ENCODE measurements at regions not wholly inside any gene's neighbourhood (a gene's known extent, or its start where the extent isn't known, plus 50 kb on each side); places are given as distances from the start of the nearest gene placed in this dataset.

DNA sequence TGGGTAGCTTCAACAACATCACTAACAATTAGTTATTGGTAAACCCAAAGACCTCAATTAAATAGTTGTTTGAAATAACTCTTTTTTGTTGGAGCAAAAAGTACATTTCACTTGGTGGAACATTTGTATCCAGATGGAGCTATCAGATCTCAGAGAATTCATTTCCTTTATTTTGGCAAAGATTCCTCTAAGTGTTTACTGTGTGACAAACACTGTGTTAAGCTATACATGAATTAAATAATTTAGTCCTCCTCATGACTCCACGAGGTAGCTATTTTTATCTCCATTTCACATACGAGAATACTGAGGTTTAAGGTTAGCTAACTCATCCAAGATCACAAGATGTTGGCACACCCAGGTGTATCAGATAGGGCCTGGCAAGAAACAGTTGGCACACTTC, 104.0 kb upstream of the IMMP2L start:
- Histone ChIP-seq H3K36me3 (ENCODE audit: control insufficient read depth in 1 of 2, insufficient read depth in 2 of 2, low read length in 2 of 2) (no peaks in the 10 kb centered on the region), H2AFZ (ENCODE audit: low read depth, low read length, poor library complexity, severe bottlenecking) (no peak overlapping the region), H4K20me1 (ENCODE audit: insufficient read depth) (no peaks in the 10 kb centered on the region), H3K27ac (ENCODE audit: low read depth, low read length) (no peak overlapping the region), H3K9me3 (ENCODE audit: control insufficient read depth in 1 of 2, insufficient read depth in 1 of 2, low read depth in 1 of 2, low read length in 2 of 2) (no peaks in the 10 kb centered on the region), H3K9ac (ENCODE audit: low read length) (no peak overlapping the region), H3K4me3 (replicated peaks in 1 of 2; ENCODE audit: low read depth in 1 of 2, low read length in 2 of 2) (no peak overlapping the region), H3K79me2 (ENCODE audit: insufficient read depth, low read length) (no peaks in the 10 kb centered on the region), H3K4me2 (ENCODE audit: low read length) (no peak overlapping the region), H3K27me3 (ENCODE audit: insufficient read depth, low read length) (peaks cover 3% of the 10 kb centered on the region; the same call in 1 of the 2 replicates), H3K4me1 (ENCODE audit: control insufficient read depth in 1 of 2, insufficient read depth in 2 of 2, low read length in 2 of 2) (no peaks in the 10 kb centered on the region), H3K9me2 (ENCODE audit: insufficient read depth) (no peaks in the 10 kb centered on the region)
- POLR2A ChIA-PET: no interaction called here
- ATAC-seq (no peak), DNase-seq (ENCODE audit: low read depth, low spot score) (no peak)
- RAD21 ChIA-PET (ENCODE audit: low non-redundant PET in 1 of 2, low total read pairs in 2 of 2, uncharacterized antibody in 2 of 2, unreplicated experiment in 2 of 2): no interaction called here
- TF ChIP-seq POLR2A (IDR thresholded peaks at IDR 0.05; ENCODE audit: borderline replicate concordance, extremely low read depth, insufficient read depth, insufficient read length): no peak
- TF ChIP-seq, protein P1, sequence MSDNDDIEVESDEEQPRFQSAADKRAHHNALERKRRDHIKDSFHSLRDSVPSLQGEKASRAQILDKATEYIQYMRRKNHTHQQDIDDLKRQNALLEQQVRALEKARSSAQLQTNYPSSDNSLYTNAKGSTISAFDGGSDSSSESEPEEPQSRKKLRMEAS (IDR thresholded peaks at IDR 0.05): no peak
- no peak for TF ChIP-seq POLR2AphosphoS5 (IDR thresholded peaks at IDR 0.05; ENCODE audit: low read depth, low read length)
- no peak for TF ChIP-seq CEBPB (IDR thresholded peaks at IDR 0.05; ENCODE audit: low read depth)
- BruUV-seq (replicated peaks): no TSS peak
- intact Hi-C loops (cut with micrococcal nuclease): no loop called here
- CTCF ChIA-PET: no interaction called here

DNA sequence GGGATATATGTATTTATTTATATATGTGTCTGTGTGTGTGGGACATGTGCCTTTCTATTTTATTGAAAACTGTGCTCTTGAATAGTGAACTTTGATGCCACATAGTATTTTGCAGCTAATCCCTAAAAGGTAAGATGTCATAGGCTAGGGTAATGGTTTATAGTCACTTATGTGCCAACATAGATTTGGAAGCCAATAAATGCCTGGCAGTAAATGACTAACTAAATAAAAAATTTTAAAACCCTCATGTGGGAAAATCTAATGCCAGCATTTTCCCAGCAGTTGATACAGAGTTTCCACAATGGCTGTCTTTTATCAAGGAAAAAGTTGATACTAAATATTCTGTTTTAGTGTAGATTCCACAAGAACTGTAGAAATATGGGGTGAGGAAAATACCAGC, 101.5 kb upstream of the IMMP2L start:
- no TSS peak for BruUV-seq (replicated peaks)
- TF ChIP-seq ZFX (IDR thresholded peaks at IDR 0.05): no peak
- no peak for TF ChIP-seq CBX3 (IDR thresholded peaks at IDR 0.05; ENCODE audit: low read depth)
- TF ChIP-seq POLR2AphosphoS5 (IDR thresholded peaks at IDR 0.05; ENCODE audit: low read depth, low read length): no peak
- TF ChIP-seq ATF3 (IDR thresholded peaks at IDR 0.05): no peak
- TF ChIP-seq RAD21 (IDR thresholded peaks at IDR 0.05; ENCODE audit: low read depth): no peak
- H3K4me1 ChIP-seq (ENCODE audit: control insufficient read depth in 1 of 2, insufficient read depth in 2 of 2, low read length in 2 of 2): no peaks in the 10 kb centered on the region
- no peak overlapping the region for H3K4me2 ChIP-seq (ENCODE audit: low read length)
- no peak for DNase-seq (ENCODE audit: low read depth, low spot score)
- POLR2A ChIA-PET: no interaction called here
- intact Hi-C loops (cut with micrococcal nuclease): no loop called here
- no peak overlapping the region for H3K4me3 ChIP-seq (replicated peaks in 1 of 2; ENCODE audit: low read depth in 1 of 2, low read length in 2 of 2)
- no peak overlapping the region for H2AFZ ChIP-seq (ENCODE audit: low read depth, low read length, poor library complexity, severe bottlenecking)
- no peaks in the 10 kb centered on the region for H3K9me3 ChIP-seq (ENCODE audit: control insufficient read depth in 1 of 2, insufficient read depth in 1 of 2, low read depth in 1 of 2, low read length in 2 of 2)
- RAD21 ChIA-PET (ENCODE audit: low non-redundant PET in 1 of 2, low total read pairs in 2 of 2, uncharacterized antibody in 2 of 2, unreplicated experiment in 2 of 2): no interaction called here
- no peak overlapping the region for H3K27ac ChIP-seq (ENCODE audit: low read depth, low read length)
- no peak overlapping the region for H3K9ac ChIP-seq (ENCODE audit: low read length)
- CTCF ChIA-PET: no interaction called here
- no peaks in the 10 kb centered on the region for H3K79me2 ChIP-seq (ENCODE audit: insufficient read depth, low read length)
- no peaks in the 10 kb centered on the region for H3K27me3 ChIP-seq (ENCODE audit: insufficient read depth, low read length)
- no peaks in the 10 kb centered on the region for H3K36me3 ChIP-seq (ENCODE audit: control insufficient read depth in 1 of 2, insufficient read depth in 2 of 2, low read length in 2 of 2)
- no peak for ATAC-seq
- no peaks in the 10 kb centered on the region for H4K20me1 ChIP-seq (ENCODE audit: insufficient read depth)
- H3K9me2 ChIP-seq (ENCODE audit: insufficient read depth): no peaks in the 10 kb centered on the region
